Caco-2 (cell line): ENCODE measurements at regions not wholly inside any gene's neighbourhood (a gene's known extent, or its start where the extent isn't known, plus 50 kb on each side); places are given as distances from the start of the nearest gene placed in this dataset.

ENCODE experiments used
- BruUV-seq: library from RNA; stranded (reverse); fragments of 400-500 nt; replicated peaks from 2 replicates; lab custom pipeline; 2021; lab: Mats Ljungman, UMichigan
- CTCF ChIA-PET: fragments of 300-600 bp; sonication (Branson Sonifier 250); formaldehyde crosslinking; loops from one replicate; lab custom pipeline; 2022; ENCODE audit warnings: antibody characterized with exemption; lab: Charles Lee
- POLR2A ChIA-PET: fragments of 300-600 bp; sonication (Branson Sonifier 250); formaldehyde crosslinking; loops from one replicate; lab custom pipeline; 2022; ENCODE audit warnings: antibody characterized with exemption; lab: Charles Lee
- DNase-seq, 2 experiments: peaks; one replicate each; pipeline versions ENCODE4 v3.0.0 to v3.0.0-alpha.2; 2020 to 2022
- H3K27me3 ChIP-seq: replicated peaks from 2 replicates; pipeline ENCODE4 v1.6.0; 2011; ENCODE audit warnings: low read length; ENCODE audit not compliant: control insufficient read depth, insufficient read depth
- H3K36me3 ChIP-seq: 2 replicates; pipeline ENCODE4 v1.5.1; 2011; ENCODE audit warnings: low read length; ENCODE audit not compliant: control insufficient read depth, insufficient read depth
- H3K4me1 ChIP-seq: fragments of 250-450 bp; sonication (Bioruptor Pico); 2 replicates; pipeline ENCODE4 v1.5.1; 2020; ENCODE audit warnings: mild to moderate bottlenecking
- H3K4me3 ChIP-seq: 2 replicates; pipeline ENCODE4 v1.5.1; 2011; ENCODE audit warnings: low read depth, mild to moderate bottlenecking, control low read depth, low read length
- H3K9me3 ChIP-seq: fragments of 250-450 bp; sonication (Bioruptor Pico); 2 replicates; pipeline ENCODE4 v1.5.1; 2020; ENCODE audit warnings: mild to moderate bottlenecking, moderate library complexity
- H3K27ac Mint-ChIP-seq: one replicate; pipeline ENCODE4 v1.8.0; 2022; ENCODE audit warnings: mixed read lengths; ENCODE audit not compliant: unreplicated experiment
- H3K27me3 Mint-ChIP-seq: one replicate; pipeline ENCODE4 v1.8.0; 2022; ENCODE audit warnings: mixed read lengths; ENCODE audit not compliant: insufficient read depth, unreplicated experiment
- H3K36me3 Mint-ChIP-seq: one replicate; pipeline ENCODE4 v1.8.0; 2022; ENCODE audit warnings: mild to moderate bottlenecking, mixed read lengths; ENCODE audit not compliant: insufficient read depth, unreplicated experiment
- H3K4me1 Mint-ChIP-seq: one replicate; pipeline ENCODE4 v1.8.0; 2022; ENCODE audit warnings: low read depth, mixed read lengths; ENCODE audit not compliant: unreplicated experiment
- H3K4me3 Mint-ChIP-seq: one replicate; pipeline ENCODE4 v1.8.0; 2022; ENCODE audit warnings: mild to moderate bottlenecking, moderate library complexity, mixed read lengths; ENCODE audit not compliant: unreplicated experiment
- H3K9me3 Mint-ChIP-seq: one replicate; pipeline ENCODE4 v1.8.0; 2022; ENCODE audit warnings: mixed read lengths; ENCODE audit not compliant: unreplicated experiment
- intact Hi-C: fragments of 100-400 bp; cut with micrococcal nuclease; formaldehyde crosslinking; loops from one replicate; pipeline ENCODE4 v1.10.0; 2022; ENCODE audit not compliant: unreplicated experiment
- TF ChIP-seq, protein P1 (sequence below), 2 experiments: fragments of 200-600 bp in 1 of 2; IDR thresholded peaks; 1 replicate in 1 of 2; 2 replicates in 1 of 2; pipeline versions ENCODE4 v1.5.1 to v1.8.0; 2011 to 2022; ENCODE audit warnings: antibody characterized with exemption in 1 of 2, control low read depth in 1 of 2, inconsistent platforms in 1 of 2, low read depth in 1 of 2, low read length in 1 of 2, mild to moderate bottlenecking in 1 of 2, moderate library complexity in 1 of 2; ENCODE audit not compliant: insufficient read depth in 1 of 2, severe bottlenecking in 1 of 2, unreplicated experiment in 1 of 2

GRCh38 chr11:15695096-15695721, 580.5 kb downstream of the INSC start:
- H3K4me1 Mint-ChIP-seq, result peaks cover 31% of the 10 kb centered on the region
- peaks cover 31% of the 10 kb centered on the region for H3K9me3 Mint-ChIP-seq
- BruUV-seq, result no TSS peak
- H3K27me3 ChIP-seq, result no peaks in the 10 kb centered on the region
- CTCF ChIA-PET, result no interaction called here
- H3K36me3 Mint-ChIP-seq, result no peaks in the 10 kb centered on the region
- H3K4me3 ChIP-seq, result no peak overlapping the region
- no peaks in the 10 kb centered on the region for H3K36me3 ChIP-seq
- intact Hi-C loops, result loop anchor here (1.0 kb wide), 2 partner anchors 9 to 30 kb away; no protein-coding TSS in a partner anchor
- H3K27ac Mint-ChIP-seq, result peak overlapping the region; percentile 27
- H3K9me3 ChIP-seq, result no peaks in the 10 kb centered on the region
- no peaks in the 10 kb centered on the region for H3K27me3 Mint-ChIP-seq
- peaks cover 26% of the 10 kb centered on the region for H3K4me1 ChIP-seq
- H3K4me3 Mint-ChIP-seq, result peak overlapping the region; percentile 3
- peak; percentile 56 to 58 for DNase-seq
- TF ChIP-seq, protein P1, sequence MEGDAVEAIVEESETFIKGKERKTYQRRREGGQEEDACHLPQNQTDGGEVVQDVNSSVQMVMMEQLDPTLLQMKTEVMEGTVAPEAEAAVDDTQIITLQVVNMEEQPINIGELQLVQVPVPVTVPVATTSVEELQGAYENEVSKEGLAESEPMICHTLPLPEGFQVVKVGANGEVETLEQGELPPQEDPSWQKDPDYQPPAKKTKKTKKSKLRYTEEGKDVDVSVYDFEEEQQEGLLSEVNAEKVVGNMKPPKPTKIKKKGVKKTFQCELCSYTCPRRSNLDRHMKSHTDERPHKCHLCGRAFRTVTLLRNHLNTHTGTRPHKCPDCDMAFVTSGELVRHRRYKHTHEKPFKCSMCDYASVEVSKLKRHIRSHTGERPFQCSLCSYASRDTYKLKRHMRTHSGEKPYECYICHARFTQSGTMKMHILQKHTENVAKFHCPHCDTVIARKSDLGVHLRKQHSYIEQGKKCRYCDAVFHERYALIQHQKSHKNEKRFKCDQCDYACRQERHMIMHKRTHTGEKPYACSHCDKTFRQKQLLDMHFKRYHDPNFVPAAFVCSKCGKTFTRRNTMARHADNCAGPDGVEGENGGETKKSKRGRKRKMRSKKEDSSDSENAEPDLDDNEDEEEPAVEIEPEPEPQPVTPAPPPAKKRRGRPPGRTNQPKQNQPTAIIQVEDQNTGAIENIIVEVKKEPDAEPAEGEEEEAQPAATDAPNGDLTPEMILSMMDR (IDR thresholded peaks at IDR 0.05; ENCODE audit: insufficient read depth in 1 of 2, low read depth in 1 of 2, low read length in 1 of 2, severe bottlenecking in 1 of 2, unreplicated experiment in 1 of 2), result no peak
- POLR2A ChIA-PET, result no interaction called here

DNA sequence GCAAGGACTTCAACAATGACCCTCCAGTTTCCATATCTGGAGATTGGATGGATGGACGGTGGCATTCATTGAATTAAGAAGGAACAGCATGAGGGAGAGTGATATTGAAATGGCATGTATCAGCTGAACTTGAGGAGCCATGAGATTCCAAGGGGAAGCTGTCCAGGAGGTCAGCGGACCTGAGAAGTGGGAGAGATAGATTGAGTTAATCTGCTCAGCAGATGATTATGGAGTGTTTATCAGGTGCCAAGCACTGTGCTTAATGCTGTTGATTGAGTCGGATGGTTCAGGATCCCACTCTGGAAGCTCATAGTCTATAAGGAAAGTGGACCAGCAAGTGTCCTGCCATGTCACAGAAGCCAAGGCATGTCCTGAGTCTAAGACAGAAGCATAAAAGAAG, 581.3 kb downstream of the INSC start:
- peaks cover 31% of the 10 kb centered on the region for H3K9me3 Mint-ChIP-seq
- ChIA-PET CTCF (no interaction called here), POLR2A (no interaction called here)
- no TSS peak for BruUV-seq
- no peaks in the 10 kb centered on the region for H3K9me3 ChIP-seq
- peaks cover 31% of the 10 kb centered on the region for H3K4me1 Mint-ChIP-seq
- no peaks in the 10 kb centered on the region for H3K27me3 Mint-ChIP-seq
- intact Hi-C loops, result no loop called here
- H3K4me1 ChIP-seq, result peaks cover 27% of the 10 kb centered on the region
- DNase-seq, result no peak
- TF ChIP-seq, protein P1 (IDR thresholded peaks at IDR 0.05; ENCODE audit: insufficient read depth in 1 of 2, low read depth in 1 of 2, low read length in 1 of 2, severe bottlenecking in 1 of 2, unreplicated experiment in 1 of 2), result no peak
- H3K4me3 Mint-ChIP-seq, result no peak overlapping the region
- H3K4me3 ChIP-seq, result no peak overlapping the region
- no peak overlapping the region for H3K27ac Mint-ChIP-seq
- H3K27me3 ChIP-seq, result no peaks in the 10 kb centered on the region
- no peaks in the 10 kb centered on the region for H3K36me3 ChIP-seq
- H3K36me3 Mint-ChIP-seq, result no peaks in the 10 kb centered on the region

GRCh38 chr11:15697437-15698236, 582.9 kb downstream of the INSC start:
- H3K9me3 Mint-ChIP-seq, result peaks cover 28% of the 10 kb centered on the region
- peaks cover 26% of the 10 kb centered on the region for H3K4me1 Mint-ChIP-seq
- no peak overlapping the region for H3K27ac Mint-ChIP-seq
- Histone ChIP-seq H3K27me3 (no peaks in the 10 kb centered on the region), H3K4me1 (peaks cover 32% of the 10 kb centered on the region), H3K36me3 (no peaks in the 10 kb centered on the region), H3K9me3 (no peaks in the 10 kb centered on the region), H3K4me3 (no peak overlapping the region)
- DNase-seq, result no peak
- TF ChIP-seq, protein P1 (IDR thresholded peaks at IDR 0.05; ENCODE audit: insufficient read depth in 1 of 2, low read depth in 1 of 2, low read length in 1 of 2, severe bottlenecking in 1 of 2, unreplicated experiment in 1 of 2), result no peak
- intact Hi-C loops, result no loop called here
- H3K36me3 Mint-ChIP-seq, result no peaks in the 10 kb centered on the region
- BruUV-seq, result no TSS peak
- H3K4me3 Mint-ChIP-seq, result no peak overlapping the region
- POLR2A ChIA-PET, result no interaction called here
- H3K27me3 Mint-ChIP-seq, result no peaks in the 10 kb centered on the region
- CTCF ChIA-PET, result no interaction called here
